Panc1 (cell line): ENCODE measurements at regions not wholly inside any gene's neighbourhood (a gene's known extent, or its start where the extent isn't known, plus 50 kb on each side); places are given as distances from the start of the nearest gene placed in this dataset.

Experiments
- ATAC-seq: fragments of 200-7000 bp; cut with Tn5 transposase; 2 replicates; pipeline ENCODE4 v1.9.1; 2020; ENCODE audit warnings: mild to moderate bottlenecking, moderate library complexity
- BruUV-seq: library from RNA; stranded (reverse); fragments of 400-500 nt; replicated peaks from 2 replicates; lab custom pipeline; 2021; lab: Mats Ljungman, UMichigan
- CTCF ChIA-PET: fragments of 300-600 bp; sonication (Branson Sonifier 250); formaldehyde crosslinking; loops from one replicate; lab custom pipeline; 2022; ENCODE audit warnings: antibody characterized with exemption; lab: Charles Lee
- POLR2A ChIA-PET: fragments of 300-600 bp; sonication (Branson Sonifier 250); formaldehyde crosslinking; loops from one replicate; lab custom pipeline; 2022; ENCODE audit warnings: antibody characterized with exemption; lab: Charles Lee
- DNase-seq: peaks from one replicate; pipeline ENCODE4 v3.0.0-alpha.2; 2010; ENCODE audit warnings: low read depth, low spot score
- H3K27ac ChIP-seq: 2 replicates; pipeline ENCODE4 v1.5.1; 2011; ENCODE audit warnings: mild to moderate bottlenecking, low read length, inconsistent platforms
- H3K27me3 ChIP-seq: fragments of 200-500 bp; sonication (Bioruptor generic); 2 replicates; pipeline ENCODE4 v1.6.0; 2014; ENCODE audit warnings: low read length, inconsistent platforms; ENCODE audit not compliant: control insufficient read depth, insufficient read depth
- H3K36me3 ChIP-seq: fragments of 200-500 bp; sonication (Bioruptor generic); 2 replicates; pipeline ENCODE4 v1.5.1; 2014; ENCODE audit warnings: inconsistent platforms, mild to moderate bottlenecking, low read length, moderate library complexity; ENCODE audit not compliant: control insufficient read depth, insufficient read depth
- H3K4me1 ChIP-seq: 2 replicates; pipeline ENCODE4 v1.5.1; 2011; ENCODE audit warnings: inconsistent platforms, mild to moderate bottlenecking, low read length, moderate library complexity; ENCODE audit not compliant: control insufficient read depth, insufficient read depth
- H3K4me3 ChIP-seq, 2 experiments: 2 replicates each; pipeline ENCODE4 v1.5.1; 2011 to 2012; ENCODE audit warnings: low read depth in 2 of 2, low read length in 2 of 2, mild to moderate bottlenecking in 2 of 2, inconsistent platforms in 1 of 2, moderate library complexity in 1 of 2
- H3K9me3 ChIP-seq: fragments of 200-500 bp; sonication (Bioruptor generic); 2 replicates; pipeline ENCODE4 v1.5.1; 2014; ENCODE audit warnings: low read depth, mild to moderate bottlenecking, inconsistent platforms, low read length, moderate library complexity; ENCODE audit not compliant: control insufficient read depth, insufficient read depth
- POLR2AphosphoS5 ChIP-seq: IDR thresholded peaks from 2 replicates; pipeline ENCODE4 v1.6.1; 2012; ENCODE audit warnings: mild to moderate bottlenecking, low read depth, low read length, moderate library complexity
- SIN3A ChIP-seq: IDR thresholded peaks from 2 replicates; pipeline ENCODE4 v1.6.1; 2012; ENCODE audit warnings: low read depth, mild to moderate bottlenecking, low read length, moderate library complexity, borderline replicate concordance; ENCODE audit not compliant: insufficient read depth
- TCF7L2 ChIP-seq: IDR thresholded peaks from 2 replicates; pipeline ENCODE4 v1.6.1; 2011; ENCODE audit warnings: mild to moderate bottlenecking, low read depth, low read length, inconsistent platforms
- in situ Hi-C: cut with HindIII; loops from 2 replicates; pipeline ENCODE4 v1.10.0; 2016; ENCODE audit warnings: low sequenced_read_pairs, low pct_unique_long_range_greater_than_20kb
- intact Hi-C: fragments of 100-400 bp; cut with micrococcal nuclease; formaldehyde crosslinking; loops from one replicate; pipeline ENCODE4 v1.10.0; 2022; ENCODE audit not compliant: unreplicated experiment
- TF ChIP-seq, protein P1 (sequence below), 2 experiments: IDR thresholded peaks; 2 replicates each; pipeline ENCODE4 v1.6.1; 2011 to 2012; ENCODE audit warnings: low read depth in 2 of 2, control low read depth in 1 of 2, low read length in 1 of 2, mild to moderate bottlenecking in 1 of 2, moderate library complexity in 1 of 2; ENCODE audit not compliant: insufficient read depth in 1 of 2
- TF ChIP-seq, protein P2 (sequence below): fragments of 450-650 bp; IDR thresholded peaks from 2 replicates; pipeline ENCODE4 v1.5.1; 2017; ENCODE audit warnings: mild to moderate bottlenecking

DNA sequence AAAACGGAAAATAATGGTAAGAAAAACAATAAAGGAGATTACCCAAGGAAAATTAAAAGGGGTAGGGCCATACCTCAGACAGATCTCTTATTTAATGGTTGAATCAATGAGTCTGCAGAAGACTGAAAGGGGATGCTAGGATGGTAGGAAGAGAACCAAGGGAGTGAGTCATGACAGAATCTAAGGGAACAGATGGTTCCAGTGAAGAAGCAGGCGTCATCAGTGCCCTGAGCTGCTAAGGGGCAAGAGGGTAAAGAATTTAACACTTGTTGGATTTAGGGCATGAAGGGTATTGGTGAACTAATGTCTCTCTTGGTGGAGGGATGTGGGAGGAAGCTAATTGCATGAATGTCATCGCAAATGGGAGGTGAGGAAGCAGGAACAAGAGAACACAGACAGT is 329.2 kb upstream of the TSHZ3 start:
- in situ Hi-C loops (no loop called here), intact Hi-C loops (loop anchor here (10.0 kb wide), 1 partner anchor 546 kb away; no protein-coding TSS in a partner anchor)
- Histone ChIP-seq H3K27ac (no peak overlapping the region), H3K9me3 (no peaks in the 10 kb centered on the region), H3K36me3 (no peaks in the 10 kb centered on the region), H3K27me3 (no peaks in the 10 kb centered on the region; the same call in 1 of the 2 replicates), H3K4me3 (no peak overlapping the region), H3K4me1 (no peaks in the 10 kb centered on the region)
- ATAC-seq (no peak), DNase-seq (no peak)
- TF ChIP-seq, protein P1, sequence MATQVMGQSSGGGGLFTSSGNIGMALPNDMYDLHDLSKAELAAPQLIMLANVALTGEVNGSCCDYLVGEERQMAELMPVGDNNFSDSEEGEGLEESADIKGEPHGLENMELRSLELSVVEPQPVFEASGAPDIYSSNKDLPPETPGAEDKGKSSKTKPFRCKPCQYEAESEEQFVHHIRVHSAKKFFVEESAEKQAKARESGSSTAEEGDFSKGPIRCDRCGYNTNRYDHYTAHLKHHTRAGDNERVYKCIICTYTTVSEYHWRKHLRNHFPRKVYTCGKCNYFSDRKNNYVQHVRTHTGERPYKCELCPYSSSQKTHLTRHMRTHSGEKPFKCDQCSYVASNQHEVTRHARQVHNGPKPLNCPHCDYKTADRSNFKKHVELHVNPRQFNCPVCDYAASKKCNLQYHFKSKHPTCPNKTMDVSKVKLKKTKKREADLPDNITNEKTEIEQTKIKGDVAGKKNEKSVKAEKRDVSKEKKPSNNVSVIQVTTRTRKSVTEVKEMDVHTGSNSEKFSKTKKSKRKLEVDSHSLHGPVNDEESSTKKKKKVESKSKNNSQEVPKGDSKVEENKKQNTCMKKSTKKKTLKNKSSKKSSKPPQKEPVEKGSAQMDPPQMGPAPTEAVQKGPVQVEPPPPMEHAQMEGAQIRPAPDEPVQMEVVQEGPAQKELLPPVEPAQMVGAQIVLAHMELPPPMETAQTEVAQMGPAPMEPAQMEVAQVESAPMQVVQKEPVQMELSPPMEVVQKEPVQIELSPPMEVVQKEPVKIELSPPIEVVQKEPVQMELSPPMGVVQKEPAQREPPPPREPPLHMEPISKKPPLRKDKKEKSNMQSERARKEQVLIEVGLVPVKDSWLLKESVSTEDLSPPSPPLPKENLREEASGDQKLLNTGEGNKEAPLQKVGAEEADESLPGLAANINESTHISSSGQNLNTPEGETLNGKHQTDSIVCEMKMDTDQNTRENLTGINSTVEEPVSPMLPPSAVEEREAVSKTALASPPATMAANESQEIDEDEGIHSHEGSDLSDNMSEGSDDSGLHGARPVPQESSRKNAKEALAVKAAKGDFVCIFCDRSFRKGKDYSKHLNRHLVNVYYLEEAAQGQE (IDR thresholded peaks at IDR 0.05; ENCODE audit: insufficient read depth in 1 of 2, low read depth in 2 of 2, low read length in 1 of 2) = no peak
- TF ChIP-seq POLR2AphosphoS5 (no peak), SIN3A (no peak), TCF7L2 (no peak)
- TF ChIP-seq, protein P2, sequence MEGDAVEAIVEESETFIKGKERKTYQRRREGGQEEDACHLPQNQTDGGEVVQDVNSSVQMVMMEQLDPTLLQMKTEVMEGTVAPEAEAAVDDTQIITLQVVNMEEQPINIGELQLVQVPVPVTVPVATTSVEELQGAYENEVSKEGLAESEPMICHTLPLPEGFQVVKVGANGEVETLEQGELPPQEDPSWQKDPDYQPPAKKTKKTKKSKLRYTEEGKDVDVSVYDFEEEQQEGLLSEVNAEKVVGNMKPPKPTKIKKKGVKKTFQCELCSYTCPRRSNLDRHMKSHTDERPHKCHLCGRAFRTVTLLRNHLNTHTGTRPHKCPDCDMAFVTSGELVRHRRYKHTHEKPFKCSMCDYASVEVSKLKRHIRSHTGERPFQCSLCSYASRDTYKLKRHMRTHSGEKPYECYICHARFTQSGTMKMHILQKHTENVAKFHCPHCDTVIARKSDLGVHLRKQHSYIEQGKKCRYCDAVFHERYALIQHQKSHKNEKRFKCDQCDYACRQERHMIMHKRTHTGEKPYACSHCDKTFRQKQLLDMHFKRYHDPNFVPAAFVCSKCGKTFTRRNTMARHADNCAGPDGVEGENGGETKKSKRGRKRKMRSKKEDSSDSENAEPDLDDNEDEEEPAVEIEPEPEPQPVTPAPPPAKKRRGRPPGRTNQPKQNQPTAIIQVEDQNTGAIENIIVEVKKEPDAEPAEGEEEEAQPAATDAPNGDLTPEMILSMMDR = no peak
- CTCF ChIA-PET = no interaction called here
- POLR2A ChIA-PET = no interaction called here
- no TSS peak for BruUV-seq

DNA sequence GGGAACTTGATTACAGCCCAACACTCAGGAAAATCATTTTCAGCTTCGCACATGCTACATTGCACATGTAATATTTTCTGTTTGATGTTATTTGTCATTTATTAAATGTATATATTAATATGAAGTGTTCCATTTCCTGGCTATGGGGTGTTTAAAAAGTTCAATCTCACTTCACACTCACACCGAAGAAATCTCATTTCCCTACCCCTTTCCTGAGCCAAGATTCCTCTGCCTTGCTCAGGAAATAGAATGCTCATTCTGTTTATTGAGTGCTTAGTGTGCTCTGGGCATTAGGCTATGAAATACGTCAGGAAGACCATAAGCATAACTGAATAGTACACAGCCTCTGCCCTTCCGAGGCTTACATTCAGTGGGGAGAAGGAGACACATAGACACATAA is 331.9 kb upstream of the TSHZ3 start:
- no peaks in the 10 kb centered on the region; the same call in 1 of the 2 replicates for H3K27me3 ChIP-seq
- intact Hi-C loops (no loop called here), in situ Hi-C loops (no loop called here)
- H3K4me1 ChIP-seq = no peaks in the 10 kb centered on the region
- ATAC-seq (no peak), DNase-seq (no peak)
- H3K9me3 ChIP-seq = no peaks in the 10 kb centered on the region
- CTCF ChIA-PET = no interaction called here
- H3K4me3 ChIP-seq = no peak overlapping the region
- BruUV-seq = no TSS peak
- H3K27ac ChIP-seq = no peak overlapping the region
- no peaks in the 10 kb centered on the region for H3K36me3 ChIP-seq
- no peak for TF ChIP-seq SIN3A
- TF ChIP-seq, protein P1 (IDR thresholded peaks at IDR 0.05; ENCODE audit: insufficient read depth in 1 of 2, low read depth in 2 of 2, low read length in 1 of 2) = no peak
- TF ChIP-seq, protein P2 = no peak
- no peak for TF ChIP-seq TCF7L2
- no peak for TF ChIP-seq POLR2AphosphoS5
- POLR2A ChIA-PET = no interaction called here
